ENCODE measurements at regions not wholly inside any gene's neighbourhood (a gene's known extent, or its start where the extent isn't known, plus 50 kb on each side); places are given as distances from the start of the nearest gene placed in this dataset.

- in situ Hi-C loops (cut with HindIII; ENCODE audit: low sequenced_read_pairs) = no loop called here
Observed at GRCh38 chr2:220850116-220850515, 722.0 kb downstream of the EPHA4 start.

DNA sequence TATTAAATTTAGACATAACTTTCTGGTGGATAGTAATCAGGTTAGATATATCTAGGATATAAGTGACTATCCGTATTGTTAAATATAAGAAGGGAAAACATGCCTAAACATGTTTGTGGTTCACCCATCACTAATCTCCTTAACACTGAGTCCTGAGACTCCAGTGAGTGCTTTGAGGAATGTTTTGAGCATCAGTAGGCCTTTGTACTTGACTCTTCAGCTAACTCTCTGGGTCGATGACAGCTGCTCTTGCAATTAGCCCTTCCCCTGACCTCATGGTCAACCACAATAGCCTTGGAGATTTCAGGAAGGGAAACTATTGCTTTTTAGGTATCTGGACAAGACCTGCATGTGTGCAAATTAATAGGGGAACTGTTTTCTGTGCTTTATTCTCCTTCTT is 716.8 kb downstream of the EPHA4 start:
- in situ Hi-C loops (cut with HindIII; ENCODE audit: low sequenced_read_pairs) = no loop called here

GRCh38 chr2:220856486-220856885 is 715.6 kb downstream of the EPHA4 start:
- in situ Hi-C loops (cut with HindIII; ENCODE audit: low sequenced_read_pairs) = no loop called here

GRCh38 chr2:220857368-220857767 is 714.7 kb downstream of the EPHA4 start:
- in situ Hi-C loops (cut with HindIII; ENCODE audit: low sequenced_read_pairs) = no loop called here

DNA sequence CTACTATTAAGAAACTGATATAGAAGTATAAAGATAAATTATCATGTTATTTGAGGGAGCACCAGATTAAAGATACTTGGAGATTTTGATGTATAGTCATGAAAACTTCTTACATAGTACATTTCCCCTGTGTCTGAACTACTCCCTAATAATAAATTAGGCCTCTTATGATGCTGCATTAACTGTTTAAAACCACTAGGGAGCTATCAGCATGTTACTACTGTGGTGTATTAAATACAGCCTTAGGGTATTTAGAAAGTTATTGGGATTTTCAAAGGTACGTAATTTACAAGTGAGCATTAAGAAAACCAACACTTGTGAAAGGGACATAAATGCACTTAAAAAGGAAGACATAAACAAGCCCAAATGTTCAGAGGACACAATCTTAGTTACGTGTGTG is 714.0 kb downstream of the EPHA4 start:
- in situ Hi-C loops (cut with HindIII; ENCODE audit: low sequenced_read_pairs) = no loop called here

DNA sequence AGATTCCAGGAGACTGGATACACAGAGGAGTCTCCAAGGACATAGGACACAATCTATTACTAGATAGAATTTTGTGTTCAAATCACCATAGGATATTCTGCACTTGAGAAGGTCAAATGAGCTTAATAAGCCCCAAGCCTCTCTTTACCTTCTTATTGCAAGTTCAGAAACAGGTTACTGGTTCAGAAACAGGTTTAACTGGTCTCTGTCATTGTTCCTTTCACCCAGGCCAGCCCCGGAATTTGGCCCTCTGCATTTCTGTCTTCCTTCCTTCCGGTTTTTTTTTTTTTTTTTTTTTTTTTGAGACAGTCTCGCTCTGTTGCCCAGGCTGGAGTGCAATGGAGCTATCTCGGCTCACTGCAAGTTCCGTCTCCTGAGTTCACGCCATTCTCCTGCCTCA is 700.2 kb downstream of the EPHA4 start:
- in situ Hi-C loops (cut with HindIII; ENCODE audit: low sequenced_read_pairs) = no loop called here

DNA sequence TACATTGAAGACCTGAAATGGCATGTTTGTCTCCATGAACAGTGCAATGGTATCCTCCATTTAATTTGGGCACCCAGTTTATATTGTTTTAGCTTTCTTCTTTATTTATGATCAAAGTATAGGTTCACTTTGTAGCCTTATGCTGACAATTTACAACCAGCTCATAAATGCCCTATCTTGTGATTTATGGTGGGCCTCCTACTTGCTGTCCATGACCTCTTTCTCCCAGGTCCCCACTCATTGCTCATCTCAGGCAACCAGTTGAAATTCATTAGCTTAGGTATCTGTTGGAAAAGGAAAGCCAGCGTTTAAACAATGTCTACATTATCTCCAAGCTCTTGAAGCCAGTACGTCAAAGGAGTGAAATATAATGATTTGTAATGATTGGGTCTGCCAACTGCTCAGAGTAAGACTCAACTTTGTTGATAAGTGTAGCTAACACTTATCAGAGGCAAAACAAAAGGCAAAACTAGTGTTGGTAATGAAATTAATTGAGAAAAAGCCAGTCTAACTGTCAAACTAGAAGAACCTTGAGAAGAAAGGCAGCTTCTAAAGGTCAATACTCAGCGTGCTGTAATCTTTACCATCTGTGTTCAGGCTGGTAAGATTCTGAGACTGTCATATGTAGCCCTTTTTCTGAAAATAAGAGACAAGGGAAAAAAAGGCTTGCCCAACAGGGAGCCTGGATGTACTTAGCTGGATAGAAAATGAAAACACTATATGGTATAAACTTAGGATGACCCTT is 695.9 kb downstream of the EPHA4 start:
- in situ Hi-C loops (cut with HindIII; ENCODE audit: low sequenced_read_pairs) = no loop called here

GRCh38 chr2:220877491-220877890 is 694.6 kb downstream of the EPHA4 start:
- in situ Hi-C loops (cut with HindIII; ENCODE audit: low sequenced_read_pairs) = no loop called here

- in situ Hi-C loops (cut with HindIII; ENCODE audit: low sequenced_read_pairs) = no loop called here
Observed at GRCh38 chr2:220877897-220878296, 694.2 kb downstream of the EPHA4 start.

- in situ Hi-C loops (cut with HindIII; ENCODE audit: low sequenced_read_pairs) = no loop called here
Observed at GRCh38 chr2:220880623-220881596, 691.2 kb downstream of the EPHA4 start.

- in situ Hi-C loops (cut with HindIII; ENCODE audit: low sequenced_read_pairs) = no loop called here
Observed at GRCh38 chr2:220882507-220882906, 689.6 kb downstream of the EPHA4 start.

- in situ Hi-C loops (cut with HindIII; ENCODE audit: low sequenced_read_pairs) = no loop called here
Observed at GRCh38 chr2:220885593-220885992, 686.5 kb downstream of the EPHA4 start.

DNA sequence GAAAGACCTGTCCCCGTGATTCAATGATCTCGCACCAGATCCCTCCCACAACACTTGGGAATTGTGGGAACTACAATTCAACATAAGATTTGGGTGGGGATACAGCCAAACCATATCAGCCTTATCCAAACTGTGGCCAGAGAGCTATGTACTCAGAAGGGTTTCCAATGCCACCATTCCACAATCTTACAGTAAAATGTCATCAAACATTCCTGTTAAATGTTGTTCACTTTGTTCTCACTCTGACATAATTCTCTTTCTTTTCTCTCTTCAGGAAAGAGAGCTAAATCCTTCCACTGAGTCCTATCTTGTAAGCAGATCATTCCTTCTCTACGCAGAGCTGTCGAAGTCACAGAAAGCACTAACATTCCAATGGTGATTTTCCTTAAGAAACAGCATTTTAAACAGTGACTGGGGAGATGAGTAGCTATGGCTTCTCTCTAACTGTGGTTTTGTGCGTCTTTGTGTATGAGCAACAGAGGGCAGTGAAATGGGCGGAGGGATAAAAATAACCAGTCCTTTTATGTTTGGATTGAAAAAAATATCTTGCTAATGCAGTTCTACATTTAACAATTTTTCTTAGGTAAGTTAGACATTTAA is 684.7 kb downstream of the EPHA4 start:
- in situ Hi-C loops (cut with HindIII; ENCODE audit: low sequenced_read_pairs) = no loop called here

DNA sequence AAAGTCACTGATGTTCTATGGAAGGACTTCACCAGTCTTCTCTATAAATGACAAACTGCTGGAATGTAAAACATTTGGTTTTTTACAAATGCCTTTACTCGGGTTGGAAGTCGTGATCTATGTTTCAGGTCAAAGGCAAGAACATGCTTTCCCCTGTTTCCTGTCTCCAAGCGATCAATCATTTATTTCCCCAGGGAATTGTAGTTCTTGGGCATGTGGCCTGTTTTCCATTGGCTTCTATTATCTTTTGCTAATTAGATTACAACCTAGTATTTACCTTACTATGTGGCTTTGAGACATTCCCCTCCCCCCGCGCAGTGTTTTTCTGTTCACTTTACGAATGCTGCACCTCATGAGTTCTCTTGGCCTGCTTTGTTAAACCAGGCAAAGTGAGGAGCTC is 684.2 kb downstream of the EPHA4 start:
- in situ Hi-C loops (cut with HindIII; ENCODE audit: low sequenced_read_pairs) = no loop called here

DNA sequence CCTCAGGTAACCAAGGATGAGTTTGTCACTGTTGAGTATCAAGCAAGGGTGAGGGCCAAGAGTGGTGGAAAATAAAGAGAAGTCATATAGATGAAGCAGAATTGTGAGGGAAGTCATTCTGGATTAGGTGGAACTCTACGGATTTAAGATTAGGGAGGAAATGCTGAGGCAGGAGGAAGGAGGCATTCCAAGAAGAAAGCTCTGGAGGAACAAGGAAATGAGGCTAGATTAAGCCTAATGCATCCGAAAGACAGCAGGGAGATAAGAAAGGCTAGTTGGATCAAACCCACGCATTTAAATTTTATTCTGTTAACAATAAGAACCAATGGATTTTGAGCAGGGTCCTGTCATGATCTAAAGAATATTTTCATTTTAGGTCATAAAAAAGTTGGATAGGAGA is 681.2 kb downstream of the EPHA4 start:
- in situ Hi-C loops (cut with HindIII; ENCODE audit: low sequenced_read_pairs) = no loop called here

DNA sequence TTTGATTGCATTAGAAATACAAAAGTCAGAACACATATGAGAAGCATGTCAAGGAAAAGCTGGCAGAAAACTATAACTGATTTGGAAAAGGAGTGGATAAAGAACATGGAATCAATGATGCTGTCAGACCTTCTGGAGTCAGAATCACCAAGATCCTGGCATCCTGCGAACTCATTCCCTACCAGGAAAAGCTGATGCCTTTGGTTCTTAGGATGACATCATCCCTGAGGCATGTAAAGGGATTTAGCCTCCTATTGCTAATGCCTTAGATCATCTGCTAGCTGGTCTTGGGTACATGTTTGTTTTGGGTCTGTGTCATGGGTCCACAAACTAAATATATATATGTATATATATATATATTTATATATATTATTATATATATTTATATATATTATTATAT is 680.7 kb downstream of the EPHA4 start:
- in situ Hi-C loops (cut with HindIII; ENCODE audit: low sequenced_read_pairs) = no loop called here

DNA sequence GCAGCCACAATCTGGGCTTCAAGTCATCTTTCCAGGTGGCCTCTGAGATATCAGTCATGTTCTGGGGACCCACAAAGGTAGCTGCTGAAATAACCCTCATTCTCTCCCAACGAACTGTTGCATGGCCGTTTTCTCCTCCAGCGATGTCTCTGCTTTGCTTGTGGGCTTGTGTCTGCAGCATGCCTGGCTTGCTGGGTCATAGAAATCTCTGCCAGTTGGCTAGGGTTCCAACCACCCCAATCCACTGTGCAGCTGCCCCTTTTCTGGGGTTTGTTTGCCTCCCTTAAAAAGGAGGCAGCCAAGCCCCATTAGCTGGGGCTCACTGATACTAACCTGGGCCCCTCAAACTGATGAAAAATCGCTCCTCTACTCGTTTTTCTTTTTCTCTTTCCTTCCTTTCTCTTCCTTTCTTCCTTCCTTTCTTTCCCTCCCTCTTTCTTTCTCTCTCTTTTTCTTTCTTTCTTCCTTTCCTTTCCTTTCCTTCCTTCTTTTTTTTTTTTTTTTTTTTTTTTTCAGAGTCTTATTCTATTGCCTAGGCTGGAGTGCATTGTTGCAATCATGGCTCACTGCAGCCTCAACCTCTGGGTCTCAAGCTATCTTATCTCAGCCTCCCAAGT is 680.0 kb downstream of the EPHA4 start:
- in situ Hi-C loops (cut with HindIII; ENCODE audit: low sequenced_read_pairs) = no loop called here

DNA sequence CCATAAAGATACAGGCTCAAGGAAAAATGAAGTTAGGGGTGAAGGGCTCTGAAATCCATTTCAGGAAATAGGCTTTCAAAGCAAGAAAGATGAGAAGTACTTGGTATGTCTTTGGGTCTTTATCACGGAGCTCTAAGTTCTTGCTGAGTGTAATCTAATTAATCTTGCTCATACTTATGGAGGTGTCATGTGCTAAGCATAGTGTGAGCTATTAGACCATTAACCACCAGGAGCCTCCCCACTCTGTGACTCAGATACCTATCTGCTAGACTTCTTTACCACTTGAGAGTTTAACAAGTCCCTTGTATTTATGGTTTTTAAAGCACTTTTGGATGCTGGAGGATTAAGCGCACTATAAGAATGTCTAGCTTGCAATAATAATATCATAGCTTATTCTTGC is 678.7 kb downstream of the EPHA4 start:
- in situ Hi-C loops (cut with HindIII; ENCODE audit: low sequenced_read_pairs) = no loop called here

DNA sequence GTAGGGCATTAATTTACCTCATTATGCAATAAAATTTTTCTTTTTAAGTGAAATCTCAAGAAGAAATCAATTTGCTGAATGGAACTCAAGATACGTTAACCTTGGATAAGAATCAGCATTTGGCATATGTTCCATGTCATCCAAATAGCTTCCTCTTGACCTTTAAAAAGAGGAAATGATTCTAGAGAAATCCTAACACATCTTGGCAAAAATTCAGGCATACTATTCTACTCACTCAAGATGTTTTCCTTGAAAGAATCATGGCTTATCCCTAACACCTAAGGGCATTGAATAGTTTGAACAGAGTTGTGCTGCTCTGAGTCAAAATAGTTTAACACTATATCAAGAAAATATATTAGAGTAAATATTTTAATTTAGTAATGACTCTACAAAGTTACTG is 678.0 kb downstream of the EPHA4 start:
- in situ Hi-C loops (cut with HindIII; ENCODE audit: low sequenced_read_pairs) = no loop called here

- in situ Hi-C loops (cut with HindIII; ENCODE audit: low sequenced_read_pairs) = no loop called here
Observed at GRCh38 chr2:220899492-220899891, 672.6 kb downstream of the EPHA4 start.

DNA sequence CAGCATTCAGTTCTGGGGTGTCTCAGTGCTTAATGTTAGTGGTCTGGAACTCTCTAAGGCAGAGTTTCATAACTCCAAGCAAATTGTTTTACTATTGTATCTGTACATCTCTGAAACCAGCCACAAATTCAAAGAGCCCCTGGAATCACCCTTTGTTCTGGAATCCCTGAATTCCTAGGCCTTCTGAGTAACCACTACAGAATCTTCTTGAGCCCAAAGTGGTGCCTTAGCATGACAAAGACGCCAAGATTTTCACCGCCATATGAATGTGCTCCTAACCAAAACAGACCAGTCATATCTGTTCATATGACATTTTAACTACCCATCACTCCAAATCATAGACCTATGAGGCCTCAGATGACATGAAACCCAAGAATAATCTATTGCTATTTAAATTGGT is 668.1 kb downstream of the EPHA4 start:
- in situ Hi-C loops (cut with HindIII; ENCODE audit: low sequenced_read_pairs) = no loop called here

Measured in DLD1 (cell line).